ENCODE measurements at regions not wholly inside any gene's neighbourhood (a gene's known extent, or its start where the extent isn't known, plus 50 kb on each side); places are given as distances from the start of the nearest gene placed in this dataset.
"Not testable (repeated sequence)": the region's sequence is repeated elsewhere in the genome, so short reads cannot be mapped to it uniquely, and the experiment has no call there.

DNA sequence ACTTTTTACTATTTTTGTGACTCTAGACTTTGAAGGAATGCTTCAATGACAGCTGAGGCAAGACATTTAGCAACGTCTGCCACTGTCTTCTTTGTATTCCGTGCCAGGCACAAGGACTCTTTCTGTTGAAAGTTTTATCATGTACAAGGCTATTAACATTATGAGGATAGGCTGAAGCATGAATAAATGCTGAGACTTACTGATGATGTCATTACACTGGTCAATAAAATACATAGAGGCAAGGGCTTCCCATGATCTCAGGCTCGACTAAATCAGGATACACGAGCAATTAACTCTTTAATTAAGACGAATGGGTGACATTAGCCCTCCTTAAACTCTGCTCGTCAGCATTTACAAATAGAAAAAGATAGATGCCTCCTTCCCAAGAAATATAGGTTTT, 1393.3 kb upstream of the WWC1 start:
- no peak for DNase-seq (ENCODE audit: low spot score)

DNA sequence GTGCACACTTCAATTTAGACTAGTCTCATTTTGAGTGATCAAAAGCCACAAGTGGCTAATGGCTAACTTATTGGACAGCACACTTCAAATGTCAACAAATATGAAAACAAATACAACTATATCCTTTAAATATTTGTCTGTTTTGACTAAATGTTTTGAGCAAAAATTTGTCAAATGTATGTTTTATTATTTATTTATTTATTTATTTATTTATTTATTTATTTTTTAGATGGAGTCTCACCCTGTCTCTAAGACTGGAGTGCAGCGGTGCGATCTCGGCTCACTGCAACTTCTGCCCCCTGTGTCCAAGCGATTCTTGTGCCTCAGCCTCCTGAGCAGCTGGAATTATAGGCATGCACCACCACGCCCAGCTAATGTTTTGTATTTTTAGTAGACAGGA, 1392.1 kb upstream of the WWC1 start:
- DNase-seq (ENCODE audit: low spot score), result no peak

DNA sequence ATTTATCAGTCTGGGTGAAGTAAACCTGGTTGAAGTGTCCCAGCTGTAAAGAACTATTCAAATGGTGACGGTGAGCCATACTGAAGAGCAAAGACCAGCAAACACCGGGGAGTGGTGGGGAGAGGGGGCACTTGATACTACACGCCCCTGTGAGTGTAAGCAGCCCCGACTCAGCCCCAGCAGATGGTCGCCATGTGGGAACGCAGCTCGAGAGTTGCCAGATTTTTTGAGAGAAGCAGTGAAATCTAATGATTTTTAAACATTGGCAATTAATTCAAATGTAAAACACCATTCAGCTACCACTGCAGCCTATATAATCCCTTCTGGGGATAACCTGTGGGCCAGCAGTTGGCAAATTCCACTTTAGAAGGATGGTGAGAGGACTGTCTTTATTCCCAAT, 1386.9 kb upstream of the WWC1 start:
- no peak for DNase-seq (ENCODE audit: low spot score)

DNA sequence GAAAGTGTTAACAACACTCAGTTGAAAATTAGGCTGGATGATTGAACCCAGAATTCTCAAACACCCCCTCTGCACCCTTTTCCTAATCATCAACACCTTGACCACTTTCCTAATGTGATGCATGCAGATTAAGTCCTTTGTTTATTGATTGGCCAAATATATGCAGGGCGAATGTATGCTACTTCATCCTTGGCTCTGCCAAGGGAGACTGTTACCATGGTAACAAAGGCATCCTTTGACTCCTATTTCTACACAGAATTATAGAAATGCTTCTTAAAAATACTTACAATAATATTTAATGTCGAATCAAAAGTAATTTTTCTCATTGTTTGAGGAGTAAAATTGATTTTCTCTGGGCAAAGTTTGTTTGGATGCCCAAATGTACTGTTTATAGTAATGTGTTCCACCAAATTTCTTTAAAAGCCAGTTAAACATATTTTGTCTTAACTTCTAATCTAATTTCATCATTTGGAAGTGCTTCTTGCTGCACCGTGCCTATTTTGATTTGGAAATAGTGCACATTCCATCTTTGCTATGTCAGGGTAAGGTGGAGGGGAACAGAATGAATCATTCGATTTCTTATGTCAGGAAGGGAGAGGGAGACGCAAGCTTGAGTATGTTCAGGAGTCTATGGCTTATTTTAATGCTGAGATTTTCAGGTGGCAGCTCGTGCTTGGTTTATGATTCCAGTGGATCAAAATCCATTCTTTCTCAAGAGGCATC, 1384.3 kb upstream of the WWC1 start:
- no peak for DNase-seq (ENCODE audit: low spot score)

DNA sequence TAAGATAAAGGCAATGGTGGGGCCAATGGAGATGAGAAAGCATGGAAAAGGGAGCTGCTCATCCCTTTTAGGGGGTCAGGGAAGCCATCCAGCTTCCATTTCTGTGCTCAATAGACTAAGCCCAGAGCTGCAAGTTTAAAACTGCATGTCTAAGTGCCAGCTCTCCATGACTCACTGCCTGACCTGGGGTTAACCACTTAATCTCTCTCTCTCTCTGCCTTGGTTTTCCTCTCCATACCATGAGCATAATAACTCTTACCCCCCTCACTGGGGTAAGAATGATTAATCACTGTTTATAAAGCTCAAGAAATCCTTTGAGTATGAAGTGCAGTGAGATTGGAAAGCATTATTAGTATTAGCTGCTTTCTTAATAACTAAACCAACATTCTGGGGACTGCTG, 1382.4 kb upstream of the WWC1 start:
- DNase-seq (ENCODE audit: low spot score), result no peak

DNA sequence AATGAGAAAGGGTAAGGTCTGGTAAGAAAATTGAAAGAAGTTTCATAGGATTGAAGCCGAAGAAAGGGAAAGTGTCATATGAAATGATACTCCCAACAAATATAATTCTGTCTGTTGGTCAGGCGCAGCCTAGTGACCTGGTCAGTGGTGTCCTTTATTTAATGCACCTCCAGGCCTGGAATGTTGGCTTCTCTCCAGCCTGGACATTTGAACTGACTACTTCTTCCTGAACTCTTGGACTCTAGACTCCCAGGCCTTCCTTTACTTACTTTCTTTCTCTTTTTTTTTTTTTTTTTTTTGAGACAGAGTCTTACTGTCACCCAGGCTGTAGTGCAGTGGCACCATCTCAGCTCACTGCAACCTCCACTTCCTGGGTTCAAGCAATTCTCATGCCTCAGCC, 1381.5 kb upstream of the WWC1 start:
- DNase-seq (ENCODE audit: low spot score), result no peak

DNA sequence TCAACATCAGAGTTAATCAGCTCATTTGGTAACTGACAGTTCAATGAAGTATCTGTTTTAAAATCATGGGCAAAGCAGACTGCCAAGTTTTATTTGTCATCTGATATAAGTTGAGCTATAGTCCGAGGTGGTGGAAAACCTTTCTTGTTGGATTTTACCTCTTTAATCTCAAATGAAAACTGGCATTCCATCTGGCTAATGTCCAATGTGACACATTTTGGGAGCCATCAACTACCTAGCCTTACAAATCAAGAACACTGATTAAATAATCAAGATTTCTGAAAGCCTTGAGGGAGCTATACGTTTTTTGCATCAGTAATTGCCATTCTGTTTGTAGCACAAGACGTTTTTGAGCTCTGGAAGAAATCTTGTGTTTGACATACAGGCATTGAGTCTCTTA, 1380.5 kb upstream of the WWC1 start:
- no peak for DNase-seq (ENCODE audit: low spot score)

DNA sequence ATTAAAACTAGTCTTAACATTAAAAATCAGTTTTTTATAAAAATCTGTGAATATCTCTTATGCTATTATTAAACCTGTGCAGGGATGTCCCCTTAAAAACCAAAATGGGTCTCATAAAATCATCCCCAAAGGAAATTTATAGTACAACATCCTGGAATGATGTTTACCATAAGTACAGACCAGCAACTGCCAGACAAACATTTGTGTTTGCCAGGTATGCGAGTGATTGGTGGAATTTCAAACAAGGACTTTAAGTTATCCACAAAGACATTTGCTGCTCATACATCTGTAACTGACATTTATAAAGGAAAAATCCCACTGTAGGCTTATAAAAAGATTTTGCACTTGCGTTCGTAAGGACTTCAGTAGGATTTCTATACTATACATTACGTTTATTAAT, 1375.4 kb upstream of the WWC1 start:
- DNase-seq (ENCODE audit: low spot score), result no peak

DNA sequence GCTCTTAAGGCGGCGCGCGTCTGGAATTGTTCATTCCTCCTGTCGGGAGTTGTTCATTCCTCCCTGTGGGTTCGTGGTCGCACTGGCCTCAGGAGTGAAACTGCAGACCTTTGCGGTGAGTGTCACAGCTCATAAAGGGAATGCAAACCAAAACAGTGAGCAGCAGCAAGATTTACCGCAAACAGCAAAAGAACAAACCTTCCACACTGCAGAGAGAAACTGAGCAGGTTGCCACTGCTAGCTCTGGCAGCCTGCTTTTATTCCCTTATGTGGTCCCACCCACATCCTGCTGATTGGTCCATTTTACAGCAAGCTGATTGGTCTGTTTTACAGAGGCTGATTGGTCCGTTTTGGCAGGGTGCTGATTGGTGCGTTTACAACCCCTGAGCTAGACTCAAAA, 1365.3 kb upstream of the WWC1 start:
- no peak for DNase-seq (ENCODE audit: low spot score)

DNA sequence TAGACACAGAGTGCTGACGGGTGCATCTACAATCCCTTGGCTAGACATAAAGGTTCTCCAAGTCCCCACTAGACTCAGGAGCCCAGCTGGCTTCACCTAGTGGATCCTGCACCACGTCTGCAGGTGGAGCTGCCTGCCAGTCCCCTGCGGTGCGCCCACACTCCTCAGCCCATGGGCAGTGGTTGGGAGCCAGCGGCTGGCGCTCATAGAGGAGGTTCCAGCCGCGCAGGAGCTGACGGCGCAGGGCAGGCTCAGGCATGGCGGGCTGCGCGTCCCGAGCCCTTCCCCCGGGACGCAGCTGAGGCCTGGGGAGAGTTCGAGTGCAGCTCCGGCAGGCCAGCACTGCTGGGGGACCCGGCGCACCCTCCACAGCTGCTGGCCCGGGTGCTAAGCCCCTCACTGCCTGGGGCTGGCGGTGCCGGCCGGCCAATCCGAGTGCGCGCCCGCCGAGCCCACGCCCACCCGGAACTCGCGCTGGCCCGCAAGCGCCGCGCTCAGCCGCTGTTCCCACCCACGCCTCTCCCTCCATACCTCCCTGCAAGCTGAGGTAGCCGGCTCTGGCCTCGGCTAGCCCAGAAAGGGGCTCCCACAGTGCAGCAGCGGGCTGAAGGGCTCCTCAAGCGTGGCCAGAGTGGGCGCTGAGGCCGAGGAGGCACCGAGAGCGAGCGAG, 1364.5 kb upstream of the WWC1 start:
- not testable (repeated sequence) for DNase-seq (ENCODE audit: low spot score)

DNA sequence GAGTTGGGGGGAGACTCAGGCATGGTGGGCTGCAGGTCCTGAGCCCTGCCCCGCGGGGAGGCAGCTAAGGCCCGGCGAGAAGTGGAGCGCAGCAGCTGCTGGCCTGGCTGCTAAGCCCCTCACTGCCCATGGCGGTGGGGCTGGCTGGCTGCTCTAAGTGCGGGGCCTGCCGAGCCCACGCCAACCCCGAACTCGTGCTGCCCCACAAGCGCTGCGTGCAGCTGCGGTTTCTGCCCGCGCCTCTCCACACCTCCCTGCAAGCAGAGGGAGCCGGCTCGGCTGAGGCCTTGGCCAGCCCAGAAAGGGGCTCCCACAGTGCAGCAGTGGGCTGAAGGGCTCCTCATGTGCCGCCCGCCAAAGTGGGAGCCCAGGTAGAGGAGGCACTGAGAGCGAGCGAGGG, 1355.1 kb upstream of the WWC1 start:
- no peak for DNase-seq (ENCODE audit: low spot score)

DNA sequence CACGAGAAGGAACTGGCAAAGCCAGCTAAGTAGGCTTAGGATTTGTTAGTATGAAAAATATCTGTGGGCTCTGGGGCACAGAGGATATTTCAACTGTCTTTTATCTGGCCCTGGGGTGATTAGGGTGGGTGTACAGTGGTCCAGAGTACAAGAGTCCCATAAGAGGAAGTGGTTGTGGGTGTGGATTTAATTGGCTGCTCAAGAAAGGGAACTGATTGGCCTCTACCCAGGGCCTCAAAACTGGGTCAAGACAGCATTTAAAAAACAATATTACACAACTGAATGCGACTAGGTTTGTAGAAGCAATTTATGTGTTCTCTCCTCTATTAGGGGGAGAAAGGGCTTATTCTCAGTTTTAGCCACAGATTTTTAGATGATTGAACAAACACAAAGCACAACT, 1353.4 kb upstream of the WWC1 start:
- DNase-seq (ENCODE audit: low spot score), result no peak

DNA sequence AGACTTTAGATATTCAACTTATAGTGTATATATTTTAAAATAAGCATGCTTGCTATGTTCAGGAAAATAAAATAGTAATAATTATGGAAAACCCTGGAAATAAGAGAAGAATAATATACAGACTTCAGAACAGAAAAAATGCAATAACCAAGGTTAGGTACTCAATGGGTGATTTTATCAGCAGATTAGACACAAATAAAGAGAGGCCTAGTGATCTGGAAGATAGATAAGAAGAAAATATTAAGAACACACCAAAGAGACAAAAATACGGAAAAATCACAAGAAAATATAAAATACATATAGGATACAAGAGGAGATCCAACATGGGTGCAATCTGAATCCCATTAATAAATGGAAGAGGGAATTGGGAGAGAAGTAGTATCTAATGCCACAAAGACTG, 1348.5 kb upstream of the WWC1 start:
- DNase-seq (ENCODE audit: low spot score), result no peak

DNA sequence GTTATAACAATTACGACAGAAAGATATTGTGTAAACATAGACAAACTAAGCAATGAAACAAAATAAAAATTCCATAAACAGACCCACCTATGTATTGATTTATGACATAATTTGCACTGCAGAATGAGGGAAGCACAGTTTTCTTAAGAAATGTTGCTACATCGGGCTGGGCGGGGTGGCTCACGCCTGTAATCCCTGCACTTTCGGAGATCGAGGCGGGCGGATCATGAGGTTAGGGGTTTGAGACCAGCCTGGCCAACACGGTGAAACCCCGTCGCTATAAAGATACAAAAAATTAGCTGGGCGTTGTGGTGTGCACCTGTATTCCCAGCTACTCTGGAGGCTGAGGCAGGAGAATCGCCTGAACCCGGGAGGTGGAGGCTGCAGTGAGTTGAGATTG, 1344.4 kb upstream of the WWC1 start:
- no peak for DNase-seq (ENCODE audit: low spot score)

DNA sequence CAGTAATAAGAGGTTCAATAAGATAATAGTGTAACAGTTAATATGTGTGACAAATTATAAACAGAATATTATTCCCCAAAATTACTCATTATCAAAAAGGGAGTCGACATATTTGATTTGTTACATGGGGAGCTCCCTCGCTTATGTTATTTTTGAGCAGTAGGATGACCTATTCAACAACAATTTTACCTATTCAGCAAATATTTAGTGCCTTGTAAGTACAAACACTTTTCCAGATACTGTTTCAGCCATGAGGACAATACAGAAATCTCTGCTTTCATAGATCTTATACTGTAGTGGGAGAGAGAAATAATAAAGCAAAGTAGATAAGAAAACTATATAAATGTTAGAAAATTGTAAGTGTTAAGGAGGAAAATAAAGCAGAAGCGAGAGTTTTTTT, 1342.8 kb upstream of the WWC1 start:
- no peak for DNase-seq (ENCODE audit: low spot score)

DNA sequence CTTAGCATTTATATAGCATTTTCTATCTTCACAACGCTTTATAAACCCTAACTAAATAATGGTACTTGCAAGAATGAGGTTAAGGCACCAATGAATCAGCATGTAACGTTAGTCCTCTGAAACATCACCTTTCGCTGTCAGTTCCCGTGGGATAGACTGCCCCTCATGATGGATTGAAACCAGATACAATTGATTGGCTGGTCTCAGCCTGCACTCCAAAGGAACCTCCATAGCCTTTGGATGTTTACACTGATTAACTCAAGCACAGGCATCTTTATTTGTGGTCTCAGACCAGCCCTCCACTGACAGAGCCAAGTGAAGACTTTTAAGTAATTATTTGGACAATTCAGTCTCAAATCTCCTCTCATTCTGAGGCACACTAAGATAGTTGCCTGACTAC, 1339.4 kb upstream of the WWC1 start:
- DNase-seq (ENCODE audit: low spot score), result no peak

DNA sequence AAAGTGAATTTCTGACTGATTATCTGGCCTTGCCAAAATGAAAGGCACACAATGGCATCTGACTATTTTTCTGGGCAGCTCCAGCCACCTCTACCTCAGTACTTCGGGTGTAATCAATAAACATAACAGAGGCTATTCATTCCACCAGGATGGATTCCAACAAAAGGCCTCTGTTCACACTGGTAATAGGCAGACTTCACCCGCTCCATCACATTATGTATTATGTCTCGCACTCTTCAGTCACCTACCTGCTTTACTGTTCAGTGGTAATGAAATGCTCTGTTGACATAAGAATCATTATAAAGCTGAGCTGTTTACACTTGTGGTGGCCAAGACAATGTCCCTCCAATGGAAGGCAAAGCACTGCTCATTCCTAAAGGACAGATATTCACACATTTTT, 1333.7 kb upstream of the WWC1 start:
- DNase-seq (ENCODE audit: low spot score), result no peak

DNA sequence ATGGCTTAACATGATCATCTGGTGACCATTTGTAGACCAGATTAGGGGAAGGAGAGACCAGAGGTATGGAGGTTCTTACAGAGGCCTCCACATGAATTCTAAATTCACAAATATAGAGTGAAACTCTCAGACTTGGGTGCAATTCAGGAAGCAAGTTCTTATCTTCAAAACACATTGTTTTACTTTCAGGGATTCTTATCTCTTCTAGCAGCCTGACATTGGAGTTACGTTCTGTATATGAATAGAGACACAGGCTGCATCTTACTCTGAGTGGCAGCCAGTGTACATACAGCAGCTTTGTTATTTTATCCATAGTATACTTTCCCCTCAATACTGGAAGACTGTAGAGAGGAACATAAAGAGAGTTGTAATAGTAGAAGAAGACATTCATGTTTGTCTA, 1331.7 kb upstream of the WWC1 start:
- DNase-seq (ENCODE audit: low spot score), result no peak

DNA sequence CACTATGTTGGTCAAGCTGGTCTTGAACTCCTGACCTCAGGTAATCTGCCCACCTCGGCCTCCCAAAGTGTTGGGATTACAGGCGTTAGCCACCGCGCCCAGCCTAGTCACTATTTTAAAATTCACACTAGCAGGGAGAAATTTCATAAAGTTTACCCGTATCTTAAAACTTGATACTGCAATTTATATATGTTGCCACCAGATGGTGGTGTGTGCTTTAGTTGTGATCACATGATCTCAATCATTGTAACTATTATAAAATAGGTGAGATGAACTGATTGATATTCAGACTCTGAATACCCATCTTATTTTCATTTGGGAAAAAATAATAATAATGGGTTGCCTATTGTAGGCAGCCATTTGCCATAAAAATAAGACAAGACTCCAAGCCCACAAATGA, 1330.4 kb upstream of the WWC1 start:
- DNase-seq (ENCODE audit: low spot score), result no peak

DNA sequence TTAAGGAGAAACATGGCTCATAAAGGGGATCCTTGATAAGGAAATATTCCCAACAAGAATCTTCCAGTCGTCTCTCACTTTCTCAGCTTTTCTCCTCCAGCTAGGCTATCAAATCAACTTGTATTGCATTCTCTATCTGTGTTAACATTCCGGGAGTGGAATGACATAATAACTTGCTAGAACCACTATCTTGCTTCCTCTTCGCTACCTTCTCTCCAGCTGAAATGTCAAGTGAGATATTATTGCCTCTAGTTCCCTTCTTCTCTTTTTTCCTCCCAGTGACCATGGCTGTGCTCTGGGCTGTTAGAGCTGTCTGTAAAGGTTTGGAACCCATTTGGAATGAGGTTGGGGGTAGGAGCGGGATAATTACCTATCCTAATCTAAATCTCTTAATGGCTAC, 1329.5 kb upstream of the WWC1 start:
- no peak for DNase-seq (ENCODE audit: low spot score)

DNA sequence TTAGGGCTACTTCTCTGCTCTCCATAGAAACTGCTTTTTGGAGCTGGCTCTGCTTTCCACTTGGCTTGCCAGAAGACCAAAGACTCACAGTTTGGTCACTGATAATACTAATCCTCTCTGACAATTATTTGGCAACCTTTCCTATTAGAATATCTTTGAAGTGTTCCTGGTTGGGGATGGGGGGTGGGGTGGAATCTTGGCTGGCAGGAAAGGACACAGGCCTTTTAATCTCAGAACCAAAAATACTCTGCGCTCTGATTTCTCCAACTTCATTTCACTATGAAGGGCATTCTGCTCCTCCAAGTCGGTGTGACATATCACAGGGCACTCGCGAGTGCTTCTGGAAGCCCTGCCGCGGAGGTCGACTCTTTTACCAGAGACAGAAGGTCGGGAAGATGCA, 1329.0 kb upstream of the WWC1 start:
- DNase-seq (ENCODE audit: low spot score), result no peak

DNA sequence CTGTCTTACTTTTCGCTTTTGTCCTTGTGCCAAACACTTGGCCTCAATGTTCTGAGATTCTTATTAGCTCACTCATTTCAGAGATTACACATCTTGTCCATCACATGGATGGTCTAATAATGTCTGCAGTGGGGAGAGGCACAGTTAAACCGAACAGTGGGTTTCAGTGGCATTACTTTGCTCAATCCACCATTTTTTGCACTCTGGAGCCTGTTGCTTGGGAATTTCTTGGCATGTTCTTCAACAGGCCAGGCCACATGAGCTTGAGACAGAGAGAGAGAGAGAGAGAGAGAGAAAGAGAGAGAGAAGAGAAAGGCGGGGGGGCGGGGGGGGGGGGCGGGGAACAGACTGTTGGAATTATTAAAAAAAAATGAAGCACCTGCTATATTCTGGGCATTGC, 1327.8 kb upstream of the WWC1 start:
- no peak for DNase-seq (ENCODE audit: low spot score)

DNA sequence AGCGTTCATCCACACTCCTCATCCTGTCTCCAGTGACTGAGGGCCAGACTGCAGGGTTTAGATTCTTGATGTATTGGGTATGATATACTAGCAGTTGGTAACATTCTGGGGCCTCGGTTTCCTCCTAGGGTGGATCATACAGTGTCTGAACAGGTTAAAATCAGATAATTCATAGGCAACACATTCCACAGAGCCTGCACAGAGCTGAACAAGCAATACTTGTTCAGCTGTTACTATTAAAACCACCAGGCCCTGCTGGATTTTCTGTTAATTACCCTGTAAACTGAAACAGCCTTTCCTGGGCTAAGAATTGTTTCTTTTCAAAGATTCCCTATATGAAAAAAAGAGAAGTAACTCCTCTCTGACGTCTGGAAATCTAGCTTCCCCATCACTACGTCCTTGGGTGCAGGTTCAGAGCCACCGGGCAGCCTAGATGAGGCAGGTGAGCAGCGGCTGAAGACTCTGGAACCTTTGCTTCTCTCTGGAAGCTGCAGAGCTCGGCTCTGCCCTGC, 1313.5 kb upstream of the WWC1 start:
- DNase-seq (ENCODE audit: low spot score), result no peak

DNA sequence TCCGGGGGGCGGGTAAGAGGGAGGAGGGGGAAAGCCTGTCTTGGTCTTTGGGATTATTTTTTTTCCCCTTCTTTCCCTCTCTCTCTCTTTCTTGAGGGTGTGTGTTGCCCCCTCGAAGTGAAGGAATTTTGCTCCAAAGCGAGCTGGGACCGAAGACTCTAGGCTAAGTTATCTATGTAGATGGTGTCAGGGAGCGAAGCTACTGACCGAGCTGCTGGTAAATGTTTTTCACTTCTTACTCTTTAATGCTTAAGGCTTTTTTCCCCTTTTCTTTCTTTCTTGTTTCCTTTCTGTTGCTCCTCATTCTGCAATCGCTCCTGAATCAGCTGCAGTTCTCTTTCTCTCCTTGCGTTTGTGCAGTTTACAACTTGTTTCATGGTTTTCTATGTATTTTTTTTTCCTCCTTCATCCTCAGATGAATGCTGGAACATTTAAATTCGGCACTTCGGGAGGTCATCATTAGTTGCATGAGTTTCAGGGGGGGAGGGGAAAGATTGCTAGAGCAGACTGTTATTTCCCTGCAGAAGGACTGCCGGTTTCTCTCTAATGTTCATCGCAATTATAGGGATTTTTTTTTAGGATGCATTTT, 1312.0 kb upstream of the WWC1 start:
- no peak for DNase-seq (ENCODE audit: low spot score)

Data from COLO829 (cell line).